NCI-H1105 (cell line): ENCODE measurements at regions not wholly inside any gene's neighbourhood (a gene's known extent, or its start where the extent isn't known, plus 50 kb on each side); places are given as distances from the start of the nearest gene placed in this dataset.
"Not testable (repeated sequence)": the region's sequence is repeated elsewhere in the genome, so short reads cannot be mapped to it uniquely, and the experiment has no call there.

Experiments
- DNase-seq: peaks from one replicate; lab custom pipeline; 2025; lab: John Stamatoyannopoulos, UW

DNA sequence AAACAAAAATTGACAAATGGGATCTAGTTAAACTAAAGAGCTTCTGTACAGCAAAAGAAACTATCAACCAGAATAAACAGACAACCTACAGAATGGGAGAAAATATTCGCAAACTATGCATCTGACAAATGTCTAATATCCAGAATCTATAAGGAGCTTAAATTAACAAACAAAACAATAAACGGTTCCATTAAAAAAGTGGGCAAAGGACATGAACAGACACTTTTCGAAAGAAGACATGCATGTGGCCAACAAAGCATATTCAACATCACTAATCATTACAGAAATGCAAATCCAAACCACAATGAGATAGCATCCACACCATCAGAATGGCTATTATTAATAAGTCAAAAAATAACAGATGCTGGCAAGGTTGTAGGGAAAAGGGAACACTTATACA, 50.5 kb upstream of the MED13L start:
- DNase-seq: not testable (repeated sequence)

GRCh38 chr12:116331876-116332275, 54.4 kb upstream of the MED13L start:
- no peak for DNase-seq

GRCh38 chr12:116332705-116333380, 55.4 kb upstream of the MED13L start:
- peak; percentile 7 for DNase-seq

GRCh38 chr12:116333402-116333801, 55.9 kb upstream of the MED13L start:
- no peak for DNase-seq

- no peak for DNase-seq
Measured at GRCh38 chr12:116336542-116337065, 59.1 kb upstream of the MED13L start.

- no peak for DNase-seq
Measured at GRCh38 chr12:116337312-116337711, 59.8 kb upstream of the MED13L start.

DNA sequence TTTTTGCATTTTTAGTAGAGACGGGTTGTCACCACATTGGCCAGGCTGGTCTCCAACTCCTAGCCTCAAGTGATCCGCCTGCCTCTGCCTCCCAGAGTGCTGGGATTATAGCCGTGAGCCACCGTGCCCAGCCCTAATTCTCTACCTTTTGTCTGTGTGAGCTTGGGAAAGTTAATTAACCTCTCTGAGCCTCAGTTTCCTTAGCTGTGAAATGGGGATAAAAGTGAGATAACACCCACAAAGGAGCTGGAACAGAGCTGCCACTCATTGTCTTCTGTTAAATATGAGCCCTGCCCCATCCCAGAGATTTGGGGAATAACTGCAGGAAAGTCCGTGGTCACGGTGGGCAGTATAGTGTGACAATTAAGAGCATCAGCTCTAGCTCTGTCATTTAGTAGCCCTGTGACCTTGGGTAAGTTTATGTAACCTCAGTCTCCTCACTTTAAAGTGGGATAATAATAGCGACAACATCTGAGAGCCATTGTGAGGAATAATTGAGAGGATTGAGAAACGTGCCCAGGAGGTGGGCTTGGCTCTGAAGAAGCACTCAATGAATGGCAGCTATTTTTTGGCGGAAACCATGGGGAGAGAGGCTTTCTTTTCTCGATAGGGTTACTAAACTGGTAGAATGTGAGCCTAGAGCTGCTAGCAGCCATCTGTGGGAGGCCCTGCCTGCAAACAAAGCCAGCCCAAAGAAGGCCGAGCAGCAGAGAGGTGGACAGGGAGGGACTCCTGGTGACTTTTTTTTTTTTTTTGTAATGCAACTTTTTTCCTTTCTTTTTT, 60.8 kb upstream of the MED13L start:
- DNase-seq: no peak

DNA sequence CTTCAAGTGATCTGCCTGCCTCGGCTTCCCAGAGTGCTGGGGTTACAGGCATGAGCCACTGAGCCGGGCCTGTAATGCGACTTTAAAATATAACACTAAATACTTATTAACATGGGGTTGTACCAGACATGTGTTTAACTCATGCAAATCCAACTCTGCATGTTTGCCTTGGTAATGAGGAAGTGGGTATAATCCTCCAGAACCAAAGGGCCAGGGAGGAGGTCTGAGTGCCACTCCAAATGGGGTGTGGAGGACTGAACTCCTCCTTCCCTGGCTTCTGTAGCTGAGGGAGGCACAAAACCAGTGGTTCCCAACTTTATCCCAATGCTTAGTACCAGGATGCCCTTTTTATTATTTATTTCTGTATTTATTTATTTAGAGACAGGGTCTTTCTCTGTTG, 61.6 kb upstream of the MED13L start:
- DNase-seq: no peak

- no peak for DNase-seq
Measured at GRCh38 chr12:116339800-116340371, 62.4 kb upstream of the MED13L start.

DNA sequence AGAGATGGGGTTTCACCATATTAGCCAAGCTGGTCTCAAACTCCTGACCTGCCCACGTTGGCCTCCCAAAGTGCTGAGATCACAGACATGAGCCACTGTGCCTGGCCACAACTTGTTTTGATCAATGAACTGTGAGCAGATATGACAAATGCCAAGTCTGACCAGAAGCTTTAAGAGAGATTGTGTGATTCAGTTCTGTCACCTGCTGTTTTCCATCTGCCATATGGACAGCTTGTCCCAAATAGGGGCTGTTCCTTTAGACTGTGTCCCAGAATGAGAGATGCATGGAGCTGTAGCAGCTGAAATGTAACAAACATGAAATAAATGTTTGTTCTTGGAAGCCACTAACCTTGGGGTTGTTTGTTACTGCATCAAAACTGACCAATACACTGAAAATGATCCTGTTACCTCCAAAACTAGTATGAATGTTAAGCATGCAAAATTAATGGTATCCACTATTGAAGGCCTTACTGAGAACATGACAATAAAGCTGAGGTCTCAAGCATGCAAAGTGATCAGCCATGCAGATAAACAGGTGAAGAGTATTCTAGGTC, 65.9 kb upstream of the MED13L start:
- DNase-seq: no peak

GRCh38 chr12:116346222-116346621, 68.7 kb upstream of the MED13L start:
- no peak for DNase-seq

DNA sequence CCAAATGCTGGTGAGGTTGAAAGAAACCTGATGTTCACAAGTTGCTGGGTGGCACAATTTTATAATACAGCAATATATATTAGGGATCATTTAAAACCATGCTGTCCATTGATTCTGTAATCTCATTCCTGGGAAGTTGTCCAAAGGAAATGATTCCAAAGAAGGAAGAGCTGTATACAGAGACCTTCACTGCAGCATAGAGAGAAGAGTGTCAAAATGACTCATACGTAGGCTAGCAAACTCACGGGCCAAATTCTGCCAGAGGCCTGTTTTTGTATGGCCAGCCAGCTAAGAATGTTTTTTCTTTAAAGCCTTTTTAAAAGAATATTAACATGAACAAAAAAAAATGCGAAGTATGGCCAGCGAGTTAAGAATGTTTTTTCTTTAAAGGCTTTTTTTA, 69.2 kb upstream of the MED13L start:
- DNase-seq: no peak

GRCh38 chr12:116347265-116347664, 69.8 kb upstream of the MED13L start:
- DNase-seq: no peak

- no peak for DNase-seq
Measured at GRCh38 chr12:116352315-116352835, 74.9 kb upstream of the MED13L start.

DNA sequence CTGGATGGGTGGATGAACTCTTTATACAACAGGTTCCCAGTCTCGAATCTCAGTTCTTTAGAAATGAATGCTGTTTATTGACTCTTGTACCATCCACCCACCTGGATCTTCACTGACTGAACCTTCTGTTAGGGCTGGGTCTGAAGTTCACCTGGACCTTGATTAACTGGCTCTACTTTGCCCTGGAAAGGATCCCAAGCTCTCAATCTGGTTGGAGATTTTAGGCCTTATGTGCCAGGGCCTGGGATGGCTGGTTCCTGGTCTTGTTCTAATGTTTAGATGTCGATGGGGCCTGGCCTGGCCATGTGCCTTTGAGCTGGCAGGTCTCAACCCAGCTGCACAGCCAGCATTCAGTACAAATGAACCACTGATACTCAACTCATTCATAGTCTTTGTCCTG, 76.5 kb upstream of the MED13L start:
- no peak for DNase-seq

GRCh38 chr12:116354534-116354933, 77.0 kb upstream of the MED13L start:
- no peak for DNase-seq

GRCh38 chr12:116354950-116355783, 77.7 kb upstream of the MED13L start:
- DNase-seq: no peak

- no peak for DNase-seq
Measured at GRCh38 chr12:116358536-116358892, 81.0 kb upstream of the MED13L start.

- peak; percentile 2 for DNase-seq
Measured at GRCh38 chr12:116358893-116359761, 81.6 kb upstream of the MED13L start.

DNA sequence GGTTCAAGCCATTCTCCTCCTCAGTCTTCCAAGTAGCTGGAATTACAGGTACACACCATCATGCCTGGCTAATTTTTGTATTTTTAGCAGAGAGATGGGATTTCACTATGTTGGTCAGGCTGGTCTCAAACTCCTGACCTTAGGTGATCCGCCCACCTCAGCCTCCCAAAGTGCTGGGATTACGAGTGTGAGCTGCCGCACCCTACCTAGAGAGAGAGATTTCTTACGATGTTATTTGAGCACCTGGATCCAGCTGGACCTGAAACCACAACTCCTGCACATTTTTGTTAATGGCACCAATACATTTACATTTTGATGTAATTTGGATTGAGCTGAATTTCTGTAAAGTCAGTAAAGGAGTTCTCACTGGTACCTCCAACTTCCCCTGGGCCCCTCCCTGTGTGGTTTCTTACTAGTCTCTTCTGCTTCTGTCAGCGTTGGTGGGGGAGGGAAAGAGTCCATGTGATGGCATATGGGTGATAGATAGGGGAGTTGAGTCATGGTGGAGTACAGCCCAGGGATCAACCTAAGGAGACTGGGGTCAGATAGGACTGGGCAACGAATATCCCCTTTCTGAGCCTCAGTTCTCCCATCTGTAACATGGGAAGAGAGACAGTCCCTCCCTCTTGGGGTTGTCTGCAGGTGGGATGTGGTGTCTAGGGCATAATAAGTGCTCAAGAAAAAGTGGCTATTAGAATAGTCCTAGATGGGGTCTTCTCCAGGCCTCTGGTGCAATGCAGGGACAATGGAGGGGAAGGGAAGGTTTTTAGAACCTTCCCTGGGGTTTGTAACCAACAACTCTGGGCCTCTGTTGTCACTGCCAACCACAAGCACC, 83.3 kb upstream of the MED13L start:
- DNase-seq: no peak
